Smooth muscle cell (in vitro differentiated cells): ENCODE measurements at regions not wholly inside any gene's neighbourhood (a gene's known extent, or its start where the extent isn't known, plus 50 kb on each side); places are given as distances from the start of the nearest gene placed in this dataset.

Experiments
- DNase-seq: peaks from one replicate; lab custom pipeline; 2025; ENCODE audit not compliant: unreplicated experiment; lab: John Stamatoyannopoulos, UW
- H2AFZ ChIP-seq: fragments of 200-600 bp; sonication (generic); 2 replicates; pipeline ENCODE4 v1.6.0; 2016; ENCODE audit warnings: antibody characterized with exemption, low read depth, mild to moderate bottlenecking
- H3F3A ChIP-seq: fragments of 200-600 bp; sonication (generic); 2 replicates; pipeline ENCODE4 v1.6.0; 2017; ENCODE audit warnings: antibody characterized with exemption, low read depth
- H3K27ac ChIP-seq: fragments of 200-600 bp; sonication (generic); 2 replicates; pipeline ENCODE4 v1.5.1; 2016; ENCODE audit warnings: low read depth, mild to moderate bottlenecking
- H3K27me3 ChIP-seq: fragments of 200-600 bp; sonication (generic); 2 replicates; pipeline ENCODE4 v1.6.1; 2016; ENCODE audit warnings: low read depth, mild to moderate bottlenecking
- H3K36me3 ChIP-seq: fragments of 200-600 bp; sonication (generic); 2 replicates; pipeline ENCODE4 v1.5.1; 2016; ENCODE audit warnings: low read depth
- H3K4me1 ChIP-seq: fragments of 200-600 bp; sonication (generic); 2 replicates; pipeline ENCODE4 v1.5.1; 2016; ENCODE audit warnings: low read depth
- H3K4me2 ChIP-seq: fragments of 200-600 bp; sonication (generic); 2 replicates; pipeline ENCODE4 v1.6.0; 2016; ENCODE audit warnings: mild to moderate bottlenecking
- H3K4me3 ChIP-seq: fragments of 200-600 bp; sonication (generic); 2 replicates; pipeline ENCODE4 v1.5.1; 2016; ENCODE audit warnings: mild to moderate bottlenecking
- H3K79me2 ChIP-seq: fragments of 200-600 bp; sonication (generic); 2 replicates; pipeline ENCODE4 v1.6.0; 2016; ENCODE audit warnings: low read depth, mild to moderate bottlenecking
- H3K9ac ChIP-seq: fragments of 200-600 bp; sonication (generic); 2 replicates; pipeline ENCODE4 v1.6.0; 2016; ENCODE audit warnings: low read depth
- H3K9me3 ChIP-seq: fragments of 200-600 bp; sonication (generic); replicated peaks from 2 replicates; pipeline ENCODE4 v1.5.1; 2016; ENCODE audit warnings: low read depth
- H4K20me1 ChIP-seq: fragments of 200-600 bp; sonication (generic); 2 replicates; pipeline ENCODE4 v1.6.0; 2016; ENCODE audit warnings: low read depth
- CTCF ChIP-seq: fragments of 200-600 bp; sonication (generic); IDR thresholded peaks from 2 replicates; pipeline ENCODE4 v1.5.1; 2017; ENCODE audit warnings: borderline replicate concordance, mild to moderate bottlenecking, antibody characterized with exemption; ENCODE audit not compliant: insufficient read depth, poor library complexity, severe bottlenecking
- WGBS: methylation state at CpG from one replicate; pipeline ENCODE4 v1.1.7; 2016; ENCODE audit warnings: low lambda C conversion rate; 5-methylcytosine and 5-hydroxymethylcytosine counted together

GRCh38 chr19:29089315-29089870 lies 123.6 kb downstream of the UQCRFS1 start:
- no peak overlapping the region for H3K27ac ChIP-seq
- no peak for DNase-seq
- no peak overlapping the region for H2AFZ ChIP-seq
- no peaks in the 10 kb centered on the region for H3K27me3 ChIP-seq
- no peak for TF ChIP-seq CTCF
- WGBS = 92% methylated on average over 8 of the region's 8 CpGs
- H3K36me3 ChIP-seq = no peaks in the 10 kb centered on the region
- peaks cover 3% of the 10 kb centered on the region for H3K4me1 ChIP-seq
- no peaks in the 10 kb centered on the region for H3K79me2 ChIP-seq
- no peaks in the 10 kb centered on the region for H3K9me3 ChIP-seq
- no peak overlapping the region for H3K9ac ChIP-seq
- H3F3A ChIP-seq = no peaks in the 10 kb centered on the region
- no peak overlapping the region for H3K4me2 ChIP-seq
- H4K20me1 ChIP-seq = no peaks in the 10 kb centered on the region
- H3K4me3 ChIP-seq = no peak overlapping the region

GRCh38 chr19:29088761-29089160 lies 124.2 kb downstream of the UQCRFS1 start:
- Histone ChIP-seq H3F3A (no peaks in the 10 kb centered on the region), H3K27ac (no peak overlapping the region), H3K9ac (no peak overlapping the region), H3K4me3 (no peak overlapping the region), H2AFZ (no peak overlapping the region), H4K20me1 (no peaks in the 10 kb centered on the region), H3K4me2 (no peak overlapping the region), H3K4me1 (peaks cover 3% of the 10 kb centered on the region), H3K79me2 (no peaks in the 10 kb centered on the region), H3K36me3 (no peaks in the 10 kb centered on the region), H3K27me3 (no peaks in the 10 kb centered on the region), H3K9me3 (no peaks in the 10 kb centered on the region)
- no peak for DNase-seq
- WGBS = 89% methylated on average over 9 of the region's 9 CpGs
- TF ChIP-seq CTCF = no peak

GRCh38 chr19:29086646-29087045 lies 126.3 kb downstream of the UQCRFS1 start:
- Histone ChIP-seq H3K4me2 (no peak overlapping the region), H3K9ac (no peak overlapping the region), H3K27ac (no peak overlapping the region), H3K79me2 (no peaks in the 10 kb centered on the region), H3F3A (no peaks in the 10 kb centered on the region), H3K4me1 (peaks cover 3% of the 10 kb centered on the region), H3K36me3 (no peaks in the 10 kb centered on the region), H4K20me1 (no peaks in the 10 kb centered on the region), H3K9me3 (no peaks in the 10 kb centered on the region), H3K4me3 (no peak overlapping the region), H2AFZ (no peak overlapping the region), H3K27me3 (no peaks in the 10 kb centered on the region)
- TF ChIP-seq CTCF = no peak
- no peak for DNase-seq
- WGBS = 99% methylated on average over 10 of the region's 10 CpGs

GRCh38 chr19:29086182-29086581 lies 126.8 kb downstream of the UQCRFS1 start:
- H3K9ac ChIP-seq = no peak overlapping the region
- 92% methylated on average over 7 of the region's 7 CpGs for WGBS
- no peak for TF ChIP-seq CTCF
- H3K36me3 ChIP-seq = no peaks in the 10 kb centered on the region
- H3K79me2 ChIP-seq = no peaks in the 10 kb centered on the region
- no peaks in the 10 kb centered on the region for H3F3A ChIP-seq
- no peaks in the 10 kb centered on the region for H3K27me3 ChIP-seq
- no peaks in the 10 kb centered on the region for H4K20me1 ChIP-seq
- H3K27ac ChIP-seq = no peak overlapping the region
- H3K9me3 ChIP-seq = no peaks in the 10 kb centered on the region
- DNase-seq = no peak
- H3K4me2 ChIP-seq = no peak overlapping the region
- no peak overlapping the region for H3K4me3 ChIP-seq
- peaks cover 3% of the 10 kb centered on the region for H3K4me1 ChIP-seq
- H2AFZ ChIP-seq = no peak overlapping the region
